HG02852 (cell line): ENCODE measurements at regions not wholly inside any gene's neighbourhood (a gene's known extent, or its start where the extent isn't known, plus 50 kb on each side); places are given as distances from the start of the nearest gene placed in this dataset.
A peak's percentile ranks its signal among the peaks of the same experiment; 100 is the strongest.
"Not testable (repeated sequence)": the region's sequence is repeated elsewhere in the genome, so short reads cannot be mapped to it uniquely, and the experiment has no call there.

ENCODE experiments used
- ATAC-seq: cut with Tn5 transposase; IDR thresholded peaks from one replicate; pipeline ENCODE4 v1.9.1; 2021; ENCODE audit warnings: mild to moderate bottlenecking, moderate library complexity; ENCODE audit not compliant: unreplicated experiment

- ATAC-seq = no peak
Measured at GRCh38 chr5:130845049-130845765, 319.8 kb downstream of the HINT1 start.

- peak; percentile 80 for ATAC-seq
Measured at GRCh38 chr5:130836729-130837649, 328.1 kb downstream of the HINT1 start.

GRCh38 chr5:130817598-130818384, 347.3 kb downstream of the HINT1 start:
- not testable (repeated sequence) for ATAC-seq

- ATAC-seq = no peak
Measured at GRCh38 chr5:130815246-130815645, 349.8 kb downstream of the HINT1 start.

DNA sequence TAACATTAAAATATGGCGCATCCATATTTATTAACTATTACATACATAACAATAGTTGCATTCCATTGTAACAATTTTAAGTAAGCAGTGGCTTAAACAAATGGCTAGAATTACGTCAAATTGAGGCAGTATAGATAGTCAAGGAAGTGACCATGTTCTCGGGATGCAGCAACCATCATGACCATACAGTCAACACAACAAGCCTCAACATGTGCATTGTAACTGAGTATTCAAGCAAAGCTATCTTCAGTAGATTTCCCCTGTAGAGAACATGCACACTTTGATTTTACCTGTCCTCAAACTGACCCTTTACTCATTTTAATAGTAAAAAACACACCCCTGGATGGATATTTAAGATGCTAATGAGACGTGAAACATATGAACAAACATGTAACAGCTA, 356.4 kb downstream of the HINT1 start:
- no peak for ATAC-seq

DNA sequence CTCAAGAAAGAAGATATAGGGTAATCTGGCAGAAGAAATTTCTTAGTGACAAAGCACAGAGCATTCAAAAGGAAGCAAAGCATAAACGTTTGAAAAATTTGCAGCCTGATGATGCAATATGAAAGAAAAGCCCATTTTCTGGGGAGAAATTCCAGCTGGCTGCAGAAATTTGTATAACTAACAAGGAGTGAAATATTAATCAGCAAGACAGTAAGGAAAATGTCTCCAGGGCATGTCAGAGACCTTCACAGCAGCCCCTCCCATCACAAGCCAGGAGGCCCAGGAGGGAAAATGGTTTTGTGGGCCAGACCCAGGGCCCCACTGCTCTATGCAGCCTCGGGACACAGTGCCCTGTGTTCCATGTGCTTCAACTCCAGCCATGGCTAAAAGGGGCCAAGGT, 359.4 kb downstream of the HINT1 start:
- ATAC-seq = no peak

- ATAC-seq = no peak
Measured at GRCh38 chr5:130805036-130805435, 360.0 kb downstream of the HINT1 start.

DNA sequence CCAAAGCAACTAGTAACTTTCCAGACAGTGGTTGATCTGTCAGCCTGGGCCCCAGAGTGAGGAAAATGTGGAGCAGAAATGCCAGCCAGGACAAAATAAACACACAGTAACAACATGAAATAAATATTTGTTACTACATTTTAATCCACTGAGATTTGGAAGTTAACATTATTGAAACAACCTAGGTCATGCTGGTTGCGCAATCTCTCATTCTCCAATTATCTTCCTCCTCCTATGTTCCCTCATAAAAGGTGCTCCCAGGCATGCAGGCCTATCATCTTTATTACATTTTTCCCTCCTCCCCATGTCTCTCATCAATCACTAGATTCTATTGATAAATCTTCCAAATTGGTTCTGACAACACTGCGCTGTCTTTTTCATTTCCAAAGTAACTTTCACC, 363.1 kb downstream of the HINT1 start:
- no peak for ATAC-seq

DNA sequence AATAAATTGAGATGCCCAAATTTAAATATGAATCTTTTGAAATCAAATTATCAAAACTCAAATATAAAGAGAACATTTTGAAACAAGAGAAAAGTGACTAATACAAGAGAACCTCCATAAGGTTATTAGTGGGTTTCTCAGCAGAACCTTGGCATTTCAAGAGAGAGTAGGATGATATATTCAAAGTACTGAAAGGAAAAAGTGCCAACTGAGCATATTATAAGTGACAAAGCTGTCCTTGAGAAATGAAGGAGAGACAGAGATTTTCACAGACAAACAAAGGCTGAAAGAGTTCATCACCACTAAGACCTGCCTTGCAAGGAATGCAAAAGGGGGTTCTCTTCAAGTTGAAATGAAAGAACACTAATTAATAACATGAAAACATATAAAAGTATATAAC, 366.0 kb downstream of the HINT1 start:
- no peak for ATAC-seq

- ATAC-seq = no peak
Measured at GRCh38 chr5:130797303-130797702, 367.8 kb downstream of the HINT1 start.

- no peak for ATAC-seq
Measured at GRCh38 chr5:130796902-130797301, 368.2 kb downstream of the HINT1 start.

DNA sequence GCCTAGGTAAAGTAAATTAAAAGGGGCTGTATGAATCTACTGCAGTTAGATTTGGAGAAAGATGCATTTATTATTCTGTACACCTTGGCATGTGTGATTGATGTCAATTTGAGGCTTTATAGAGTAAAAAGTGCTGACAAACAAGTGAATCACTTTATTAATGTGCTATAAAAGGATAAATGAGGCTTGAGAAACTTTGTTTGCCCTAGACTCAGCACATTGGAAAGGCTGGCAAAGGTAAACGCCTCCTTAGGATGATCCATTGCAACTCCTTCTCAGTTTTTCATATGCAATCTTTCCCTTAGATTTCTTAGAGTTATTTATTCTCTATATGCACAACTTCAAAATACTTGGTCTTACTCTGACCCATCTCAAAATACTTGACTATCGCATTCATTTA, 369.0 kb downstream of the HINT1 start:
- ATAC-seq = no peak

- ATAC-seq = no peak
Measured at GRCh38 chr5:130795037-130795436, 370.0 kb downstream of the HINT1 start.

- no peak for ATAC-seq
Measured at GRCh38 chr5:130777794-130778193, 387.3 kb downstream of the HINT1 start.

- no peak for ATAC-seq
Measured at GRCh38 chr5:130773813-130774212, 391.2 kb downstream of the HINT1 start.

DNA sequence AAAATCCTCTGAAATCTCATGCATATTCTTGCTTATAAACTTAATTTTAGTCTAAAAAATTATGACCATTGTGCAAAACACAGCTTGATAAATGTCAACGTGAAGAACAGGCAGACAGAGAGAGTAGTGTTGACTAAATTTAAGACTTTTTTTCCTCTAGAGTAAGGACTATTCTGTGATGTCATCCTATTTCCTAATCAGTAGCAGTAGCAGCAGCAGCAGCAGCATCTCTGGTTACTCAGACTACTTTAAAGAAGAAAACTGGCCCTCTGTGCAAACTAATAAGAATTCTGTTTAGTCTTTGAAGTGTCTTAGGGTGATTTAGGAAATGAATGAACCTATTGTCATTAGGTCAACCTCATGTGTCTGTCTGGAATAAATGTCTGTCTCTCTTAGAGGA, 403.0 kb downstream of the HINT1 start:
- ATAC-seq = no peak

DNA sequence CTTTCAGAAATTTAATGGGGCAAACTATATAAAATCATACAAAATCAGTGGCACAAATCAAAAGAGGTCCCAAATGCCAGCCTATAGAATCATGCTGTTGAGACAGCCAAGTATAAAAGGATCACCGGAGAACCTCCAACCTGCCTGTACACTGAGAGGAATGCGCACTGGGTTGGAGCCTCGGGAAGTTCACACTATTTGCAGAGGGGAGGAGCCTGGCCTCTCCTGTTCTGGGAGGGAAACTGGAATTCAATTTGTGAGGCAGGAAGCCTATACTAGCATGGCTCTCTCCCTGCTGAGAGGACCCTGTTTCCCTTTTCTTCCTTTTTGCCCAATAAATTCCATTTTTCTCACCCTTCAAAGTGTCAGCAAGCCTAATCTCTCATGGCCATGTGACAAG, 406.0 kb downstream of the HINT1 start:
- no peak for ATAC-seq

DNA sequence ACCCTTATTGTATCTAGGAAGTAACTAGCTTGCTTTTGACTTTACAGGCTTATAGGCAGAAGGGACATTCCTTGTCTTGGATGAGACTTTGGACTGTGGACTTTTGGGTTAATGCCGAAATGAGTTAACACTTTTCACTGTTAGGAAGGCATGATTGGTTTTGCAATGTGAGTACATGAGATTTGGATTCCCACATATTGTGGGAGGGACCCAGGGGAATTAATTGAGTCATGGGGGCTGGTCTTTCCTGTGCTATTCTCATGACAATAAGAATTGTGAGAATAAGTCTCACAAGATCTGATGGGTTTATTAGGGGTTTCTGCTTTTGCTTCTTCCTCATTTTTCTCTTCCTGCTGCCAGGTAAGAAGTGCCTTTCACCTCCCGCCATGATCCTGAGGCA, 417.5 kb downstream of the HINT1 start:
- no peak for ATAC-seq

GRCh38 chr5:130746641-130747040, 418.4 kb downstream of the HINT1 start:
- ATAC-seq = not testable (repeated sequence)

DNA sequence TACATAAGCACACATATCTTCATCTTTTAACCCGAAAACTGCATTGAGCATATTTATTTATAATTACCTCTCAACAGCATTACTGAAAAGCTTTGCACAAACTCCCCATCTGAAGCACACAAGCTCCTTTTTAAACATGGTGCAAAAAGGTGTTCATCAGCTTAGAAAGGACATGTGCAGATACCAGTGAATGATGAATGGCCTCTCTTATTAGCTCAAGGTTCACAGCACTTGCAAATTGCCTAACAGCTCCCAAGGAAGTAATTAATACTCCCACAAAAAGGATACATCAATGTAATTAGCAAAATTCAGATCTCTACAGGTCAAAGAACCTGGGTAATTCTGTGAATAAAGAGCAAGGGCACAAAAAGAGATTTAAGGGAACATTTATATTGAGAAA, 422.0 kb downstream of the HINT1 start:
- no peak for ATAC-seq

DNA sequence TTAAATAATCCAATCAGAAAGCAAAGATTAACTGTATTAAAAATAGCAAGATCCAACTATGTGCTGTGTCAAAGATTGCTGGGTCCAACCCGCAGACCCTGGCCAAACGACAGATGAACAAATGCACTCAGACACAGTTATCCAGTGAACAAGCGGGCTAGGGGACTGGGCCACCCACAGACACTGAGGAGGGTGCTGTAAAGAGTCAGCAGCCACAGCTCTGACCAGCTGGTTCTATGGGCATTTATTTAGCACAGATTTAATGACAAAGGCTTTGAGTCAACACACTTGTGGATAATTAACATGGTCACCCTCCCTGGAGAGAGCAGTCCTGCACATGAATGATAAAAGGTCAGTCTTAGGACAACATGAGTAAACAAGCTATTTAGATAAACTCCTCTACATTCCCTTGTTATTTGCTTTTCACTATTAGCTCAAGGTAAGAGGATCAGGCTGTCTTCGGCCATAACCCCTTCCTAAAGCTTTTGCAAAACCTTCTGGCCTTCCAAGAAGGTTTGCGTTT, 424.9 kb downstream of the HINT1 start:
- ATAC-seq = no peak
